GM12878 (cell line): ENCODE measurements at regions not wholly inside any gene's neighbourhood (a gene's known extent, or its start where the extent isn't known, plus 50 kb on each side); places are given as distances from the start of the nearest gene placed in this dataset.

Source experiments
- ATAC-seq: fragments of 200-7000 bp; cut with Tn5 transposase; 3 replicates; pipeline ENCODE4 v1.9.1; 2020; ENCODE audit warnings: mild to moderate bottlenecking, moderate library complexity
- BruUV-seq: library from RNA; stranded (reverse); fragments of 400-500 nt; replicated peaks from 2 replicates; lab custom pipeline; 2021; lab: Mats Ljungman, UMichigan
- CTCF ChIA-PET: fragments of 300-600 bp; sonication (Branson Sonifier 250); formaldehyde crosslinking; extraction: SDS; loops from one replicate; lab custom pipeline; 2021; ENCODE audit warnings: inconsistent platforms; lab: Yijun Ruan, JAX
- POLR2A ChIA-PET: fragments of 350-600 bp; formaldehyde crosslinking; extraction: SDS; loops from one replicate; lab custom pipeline; 2021; ENCODE audit warnings: inconsistent platforms; lab: Charles Lee
- RAD21 ChIA-PET: fragments of 300-600 bp; sonication (Branson Sonifier 250); formaldehyde crosslinking; loops from one replicate; lab custom pipeline; 2023; ENCODE audit warnings: antibody characterized with exemption; ENCODE audit not compliant: unreplicated experiment; lab: Charles Lee
- SMC1A ChIA-PET: fragments of 300-600 bp; sonication (Branson Sonifier 250); formaldehyde crosslinking; loops from one replicate; lab custom pipeline; 2023; ENCODE audit not compliant: unreplicated experiment, uncharacterized antibody; lab: Charles Lee
- DNase-seq: peaks from one replicate; pipeline ENCODE4 v3.0.0-alpha.2; 2011; ENCODE audit warnings: low read depth, low spot score
- FAIRE-seq: peaks from 3 replicates; lab custom pipeline; 2011; peaks lifted over from hg19 to GRCh38; lab: Jason Lieb, UNC
- H2AFZ ChIP-seq: 2 replicates; pipeline ENCODE4 v1.6.0; 2011; ENCODE audit warnings: low read depth, low read length, control low read depth; ENCODE audit not compliant: control insufficient read depth
- H3K27ac ChIP-seq: 2 replicates; pipeline ENCODE4 v1.5.1; 2011; ENCODE audit warnings: control low read depth; ENCODE audit not compliant: control insufficient read depth, insufficient read depth
- H3K27me3 ChIP-seq, 2 experiments: replicated peaks in 1 of 2; 2 replicates each; pipeline versions ENCODE4 v1.6.0 to v1.6.1; 2011; ENCODE audit warnings: low read length in 1 of 2; ENCODE audit not compliant: control insufficient read depth in 2 of 2, insufficient read depth in 2 of 2
- H3K36me3 ChIP-seq, 2 experiments: 2 replicates each; pipeline ENCODE4 v1.5.1; 2011; ENCODE audit warnings: low read length in 1 of 2; ENCODE audit not compliant: control insufficient read depth in 2 of 2, insufficient read depth in 2 of 2
- H3K4me1 ChIP-seq: 2 replicates; pipeline ENCODE4 v1.6.1; 2011; ENCODE audit warnings: mild to moderate bottlenecking, low read length, moderate library complexity, mixed read lengths; ENCODE audit not compliant: control insufficient read depth, insufficient read depth
- H3K4me2 ChIP-seq: 2 replicates; pipeline ENCODE4 v1.6.0; 2011; ENCODE audit warnings: control low read depth; ENCODE audit not compliant: control insufficient read depth, insufficient read depth
- H3K4me3 ChIP-seq: fragments of 200-600 bp; sonication (generic); 2 replicates; pipeline ENCODE4 v1.5.1; 2016
- H3K79me2 ChIP-seq: 2 replicates; pipeline ENCODE4 v1.6.0; 2011; ENCODE audit warnings: low read length; ENCODE audit not compliant: control insufficient read depth, insufficient read depth
- H3K9ac ChIP-seq: 2 replicates; pipeline ENCODE4 v1.8.0; 2011; ENCODE audit warnings: low read length, control low read depth, mixed read lengths; ENCODE audit not compliant: control insufficient read depth, insufficient read depth
- H3K9me3 ChIP-seq: replicated peaks from 3 replicates; pipeline ENCODE4 v1.5.1; 2011; ENCODE audit warnings: mild to moderate bottlenecking, low read length; ENCODE audit not compliant: control insufficient read depth, insufficient read depth
- H4K20me1 ChIP-seq: 2 replicates; pipeline ENCODE4 v1.6.0; 2011; ENCODE audit not compliant: control insufficient read depth, insufficient read depth
- CREM ChIP-seq: IDR thresholded peaks from 2 replicates; pipeline ENCODE4 v1.6.1; 2014; ENCODE audit warnings: antibody characterized with exemption, low read depth
- EZH2 ChIP-seq: IDR thresholded peaks from 2 replicates; pipeline ENCODE4 v1.6.1; 2012; ENCODE audit warnings: low read depth, mild to moderate bottlenecking, control low read depth, inconsistent platforms, low read length, borderline replicate concordance; ENCODE audit not compliant: control insufficient read depth
- LARP7 ChIP-seq: fragments of 450-650 bp; IDR thresholded peaks from 2 replicates; pipeline ENCODE4 v1.6.1; 2017; ENCODE audit warnings: mild to moderate bottlenecking
- MYB ChIP-seq: fragments of 150-350 bp; IDR thresholded peaks from 2 replicates; pipeline ENCODE4 v1.6.1; 2014; ENCODE audit warnings: mild to moderate bottlenecking, low read depth, low read length, borderline replicate concordance
- RAD51 ChIP-seq: fragments of 450-650 bp; IDR thresholded peaks from 2 replicates; pipeline ENCODE4 v1.6.1; 2016; ENCODE audit warnings: moderate library complexity, mild to moderate bottlenecking, inconsistent platforms
- SMAD5 ChIP-seq: IDR thresholded peaks from 2 replicates; pipeline ENCODE4 v1.6.1; 2016; ENCODE audit warnings: antibody characterized with exemption, low read depth
- SREBF1 ChIP-seq: IDR thresholded peaks from 2 replicates; pipeline ENCODE4 v1.6.1; 2012; ENCODE audit warnings: mild to moderate bottlenecking, low read length
- TAF1 ChIP-seq: IDR thresholded peaks from 2 replicates; pipeline ENCODE4 v1.6.1; 2011; ENCODE audit warnings: mild to moderate bottlenecking, low read depth, low read length, borderline replicate concordance
- WGBS: methylation state at CpG from one replicate; pipeline ENCODE4 v1.1.6; 2016; ENCODE audit warnings: low lambda C conversion rate; ENCODE audit not compliant: insufficient replicate concordance, insufficient coverage; ENCODE audit errors: missing lambda C conversion rate; 5-methylcytosine and 5-hydroxymethylcytosine counted together
- in situ Hi-C: fragments of 300-500 bp; cut with MboI; formaldehyde crosslinking; loops from 9 replicates; pipeline ENCODE4 v1.14.3; 2018; ENCODE audit warnings: mixed read lengths
- intact Hi-C: fragments of 100-400 bp; cut with micrococcal nuclease; formaldehyde crosslinking; loops from one replicate; pipeline ENCODE4 v1.14.2; 2022; ENCODE audit not compliant: unreplicated experiment
- TF ChIP-seq, protein P1 (sequence below): IDR thresholded peaks from 2 replicates; pipeline ENCODE4 v1.6.1; 2012; ENCODE audit warnings: low read length, inconsistent platforms
- TF ChIP-seq, protein P2 (sequence below): IDR thresholded peaks from 2 replicates; pipeline ENCODE4 v1.6.1; 2012; ENCODE audit warnings: low read depth, low read length, improper control_type of control experiment
- TF ChIP-seq, protein P3 (sequence below): fragments of 450-650 bp; IDR thresholded peaks from 2 replicates; pipeline ENCODE4 v1.6.1; 2018; ENCODE audit warnings: mild to moderate bottlenecking, low read depth, moderate library complexity; ENCODE audit not compliant: partially characterized antibody

DNA sequence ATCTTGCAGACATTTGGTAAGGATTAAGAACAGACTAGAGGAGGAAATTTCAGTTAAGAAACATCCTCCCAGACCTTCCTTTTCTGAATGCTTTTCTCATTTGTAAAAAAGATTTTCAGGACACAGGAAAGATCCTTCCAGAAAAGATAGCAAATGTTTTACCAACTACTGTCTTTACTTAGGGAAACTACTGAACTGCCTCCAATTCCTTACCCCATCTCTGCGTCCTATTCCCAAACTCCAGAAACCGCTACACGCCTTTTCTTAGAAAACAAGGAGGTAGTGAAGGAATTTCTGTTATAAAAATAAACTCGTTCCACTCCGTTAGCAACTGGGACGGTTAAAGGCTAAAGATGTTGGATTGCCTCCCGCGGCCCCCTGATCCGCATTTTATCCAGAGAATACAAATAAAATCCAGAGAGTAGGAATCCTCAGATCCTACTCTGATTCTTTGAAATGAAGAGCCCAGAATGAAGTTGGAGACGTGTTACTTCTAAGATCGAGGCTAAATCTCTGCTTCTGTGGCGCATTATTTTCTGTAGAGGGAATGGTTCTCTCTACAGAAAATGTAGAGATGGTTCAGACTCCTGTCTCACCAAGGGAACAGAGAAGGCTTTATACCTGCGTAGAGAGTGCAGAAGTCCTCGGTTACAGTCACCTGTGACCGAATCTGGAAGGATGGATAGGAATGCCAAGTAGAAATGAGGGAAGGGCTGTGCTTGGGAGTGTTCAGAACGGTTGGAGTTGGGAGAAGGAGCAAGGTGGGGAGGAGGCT lies 133.0 kb downstream of the GPX5 start:
- intact Hi-C loops: loop anchor here (1.0 to 5.0 kb wide), 2 partner anchors 10 to 284 kb away; no protein-coding TSS in a partner anchor
- RAD21 ChIA-PET: no interaction called here
- H3K4me1 ChIP-seq: no peaks in the 10 kb centered on the region
- peak overlapping the region; percentile 73 for H3K4me2 ChIP-seq
- no peaks in the 10 kb centered on the region for H4K20me1 ChIP-seq
- H2AFZ ChIP-seq: peak overlapping the region; percentile 21; the same call in 1 of the 2 replicates
- H3K9ac ChIP-seq: no peak overlapping the region
- H3K79me2 ChIP-seq: no peaks in the 10 kb centered on the region
- DNase-seq: no peak
- H3K27ac ChIP-seq: no peak overlapping the region
- peak; percentile 59 for FAIRE-seq
- BruUV-seq: no TSS peak
- WGBS: 11% methylated on average over 16 of the region's 16 CpGs
- H3K27me3 ChIP-seq: peaks cover 2 to 5% of the 10 kb centered on the region in 2 experiments; a peak in 1 of 4 replicates
- H3K9me3 ChIP-seq: no peaks in the 10 kb centered on the region
- no peak; the same call in 2 of the 3 replicates for ATAC-seq
- no peaks in the 10 kb centered on the region for H3K36me3 ChIP-seq
- CTCF ChIA-PET: no interaction called here
- SMC1A ChIA-PET: interaction anchor here (1.9 kb wide), 1 partner anchor 10 kb away, joined by 4 read pairs; no protein-coding TSS in a partner anchor
- POLR2A ChIA-PET: no interaction called here
- TF ChIP-seq, protein P1, sequence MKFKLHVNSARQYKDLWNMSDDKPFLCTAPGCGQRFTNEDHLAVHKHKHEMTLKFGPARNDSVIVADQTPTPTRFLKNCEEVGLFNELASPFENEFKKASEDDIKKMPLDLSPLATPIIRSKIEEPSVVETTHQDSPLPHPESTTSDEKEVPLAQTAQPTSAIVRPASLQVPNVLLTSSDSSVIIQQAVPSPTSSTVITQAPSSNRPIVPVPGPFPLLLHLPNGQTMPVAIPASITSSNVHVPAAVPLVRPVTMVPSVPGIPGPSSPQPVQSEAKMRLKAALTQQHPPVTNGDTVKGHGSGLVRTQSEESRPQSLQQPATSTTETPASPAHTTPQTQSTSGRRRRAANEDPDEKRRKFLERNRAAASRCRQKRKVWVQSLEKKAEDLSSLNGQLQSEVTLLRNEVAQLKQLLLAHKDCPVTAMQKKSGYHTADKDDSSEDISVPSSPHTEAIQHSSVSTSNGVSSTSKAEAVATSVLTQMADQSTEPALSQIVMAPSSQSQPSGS: peak; percentile 3; the same call in 1 of the 2 replicates
- no peak for TF ChIP-seq RAD51
- H3K4me3 ChIP-seq: peak overlapping the region; percentile 62
- in situ Hi-C loops: no loop called here

DNA sequence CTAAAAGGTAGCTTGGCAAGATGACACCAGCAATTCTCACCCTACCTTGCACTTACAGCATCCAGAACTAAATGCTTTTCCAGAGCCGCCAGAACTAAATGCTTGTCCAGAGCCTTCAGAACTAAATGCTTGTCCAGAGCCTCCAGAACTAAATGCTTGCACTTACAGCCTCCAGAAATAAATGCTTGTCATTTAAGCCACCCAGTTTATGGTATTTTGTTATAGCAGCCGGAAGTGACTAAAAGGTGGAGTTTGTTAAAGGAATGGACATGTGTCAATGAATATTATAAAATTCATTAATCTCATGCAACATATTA lies 133.5 kb downstream of the GPX5 start:
- 31% methylated on average over 2 of the region's 2 CpGs for WGBS
- in situ Hi-C loops: no loop called here
- POLR2A ChIA-PET: no interaction called here

More for the DNA sequence above, 133.5 kb downstream of the GPX5 start:
- no TSS peak for BruUV-seq
- no peaks in the 10 kb centered on the region for H4K20me1 ChIP-seq
- SMC1A ChIA-PET: interaction anchor here (1.9 kb wide), 1 partner anchor 11 kb away, joined by 4 read pairs; no protein-coding TSS in a partner anchor
- H3K4me1 ChIP-seq: no peaks in the 10 kb centered on the region
- no peak overlapping the region for H3K9ac ChIP-seq
- peaks cover 2 to 5% of the 10 kb centered on the region in 2 experiments; a peak in 1 of 4 replicates for H3K27me3 ChIP-seq
- H2AFZ ChIP-seq: no peak overlapping the region
- CTCF ChIA-PET: no interaction called here
- no peak for TF ChIP-seq RAD51
- no peak for TF ChIP-seq MYB
- TF ChIP-seq EZH2: no peak
- TF ChIP-seq, protein P2, sequence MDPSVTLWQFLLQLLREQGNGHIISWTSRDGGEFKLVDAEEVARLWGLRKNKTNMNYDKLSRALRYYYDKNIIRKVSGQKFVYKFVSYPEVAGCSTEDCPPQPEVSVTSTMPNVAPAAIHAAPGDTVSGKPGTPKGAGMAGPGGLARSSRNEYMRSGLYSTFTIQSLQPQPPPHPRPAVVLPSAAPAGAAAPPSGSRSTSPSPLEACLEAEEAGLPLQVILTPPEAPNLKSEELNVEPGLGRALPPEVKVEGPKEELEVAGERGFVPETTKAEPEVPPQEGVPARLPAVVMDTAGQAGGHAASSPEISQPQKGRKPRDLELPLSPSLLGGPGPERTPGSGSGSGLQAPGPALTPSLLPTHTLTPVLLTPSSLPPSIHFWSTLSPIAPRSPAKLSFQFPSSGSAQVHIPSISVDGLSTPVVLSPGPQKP: no peak
- TF ChIP-seq, protein P3, sequence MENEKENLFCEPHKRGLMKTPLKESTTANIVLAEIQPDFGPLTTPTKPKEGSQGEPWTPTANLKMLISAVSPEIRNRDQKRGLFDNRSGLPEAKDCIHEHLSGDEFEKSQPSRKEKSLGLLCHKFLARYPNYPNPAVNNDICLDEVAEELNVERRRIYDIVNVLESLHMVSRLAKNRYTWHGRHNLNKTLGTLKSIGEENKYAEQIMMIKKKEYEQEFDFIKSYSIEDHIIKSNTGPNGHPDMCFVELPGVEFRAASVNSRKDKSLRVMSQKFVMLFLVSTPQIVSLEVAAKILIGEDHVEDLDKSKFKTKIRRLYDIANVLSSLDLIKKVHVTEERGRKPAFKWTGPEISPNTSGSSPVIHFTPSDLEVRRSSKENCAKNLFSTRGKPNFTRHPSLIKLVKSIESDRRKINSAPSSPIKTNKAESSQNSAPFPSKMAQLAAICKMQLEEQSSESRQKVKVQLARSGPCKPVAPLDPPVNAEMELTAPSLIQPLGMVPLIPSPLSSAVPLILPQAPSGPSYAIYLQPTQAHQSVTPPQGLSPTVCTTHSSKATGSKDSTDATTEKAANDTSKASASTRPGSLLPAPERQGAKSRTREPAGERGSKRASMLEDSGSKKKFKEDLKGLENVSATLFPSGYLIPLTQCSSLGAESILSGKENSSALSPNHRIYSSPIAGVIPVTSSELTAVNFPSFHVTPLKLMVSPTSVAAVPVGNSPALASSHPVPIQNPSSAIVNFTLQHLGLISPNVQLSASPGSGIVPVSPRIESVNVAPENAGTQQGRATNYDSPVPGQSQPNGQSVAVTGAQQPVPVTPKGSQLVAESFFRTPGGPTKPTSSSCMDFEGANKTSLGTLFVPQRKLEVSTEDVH: no peak
- no peak for TF ChIP-seq SMAD5
- TF ChIP-seq LARP7: no peak
- no peak for TF ChIP-seq CREM
- no peak for TF ChIP-seq SREBF1
- no peak for TF ChIP-seq TAF1
- intact Hi-C loops: loop anchor here (5.0 kb wide), 1 partner anchor 283 kb away; no protein-coding TSS in a partner anchor
- ATAC-seq: no peak
- H3K4me3 ChIP-seq: no peak overlapping the region; the same call in 1 of the 2 replicates
- no peaks in the 10 kb centered on the region for H3K36me3 ChIP-seq
- RAD21 ChIA-PET: no interaction called here
- no peak for DNase-seq
- H3K4me2 ChIP-seq: peak overlapping the region; percentile 73
- H3K27ac ChIP-seq: no peak overlapping the region
- H3K79me2 ChIP-seq: no peaks in the 10 kb centered on the region
- no peak for FAIRE-seq
- no peaks in the 10 kb centered on the region for H3K9me3 ChIP-seq
